Adrenal gland (tissue), 5 donors: ENCODE measurements at regions not wholly inside any gene's neighbourhood (a gene's known extent, or its start where the extent isn't known, plus 50 kb on each side); places are given as distances from the start of the nearest gene placed in this dataset.

Experiments used
- POLR2A ChIP-seq, 2 donors: fragments of 450-650 bp; IDR thresholded peaks; one replicate each; pipeline ENCODE4 v1.6.1; 2017; ENCODE audit warnings: antibody characterized with exemption in 2 of 2, mild to moderate bottlenecking in 2 of 2, moderate library complexity in 1 of 2
- TF ChIP-seq, protein P1 (sequence below), 6 experiments: fragments of 450-650 bp in 4 of 6; fragments of 200-600 bp in 2 of 6; sonication (generic) in 1 of 6; IDR thresholded peaks; 1 replicate in 5 of 6; 2 replicates in 1 of 6; pipeline versions ENCODE4 v1.5.1 to v1.8.0; 2016 to 2021; ENCODE audit warnings: antibody characterized with exemption in 6 of 6, mild to moderate bottlenecking in 2 of 6, moderate library complexity in 1 of 6
- donor health status: DM: no; HTN: no; CAD: no.

- TF ChIP-seq POLR2A (IDR thresholded peaks at IDR 0.05): no peak
- TF ChIP-seq, protein P1, sequence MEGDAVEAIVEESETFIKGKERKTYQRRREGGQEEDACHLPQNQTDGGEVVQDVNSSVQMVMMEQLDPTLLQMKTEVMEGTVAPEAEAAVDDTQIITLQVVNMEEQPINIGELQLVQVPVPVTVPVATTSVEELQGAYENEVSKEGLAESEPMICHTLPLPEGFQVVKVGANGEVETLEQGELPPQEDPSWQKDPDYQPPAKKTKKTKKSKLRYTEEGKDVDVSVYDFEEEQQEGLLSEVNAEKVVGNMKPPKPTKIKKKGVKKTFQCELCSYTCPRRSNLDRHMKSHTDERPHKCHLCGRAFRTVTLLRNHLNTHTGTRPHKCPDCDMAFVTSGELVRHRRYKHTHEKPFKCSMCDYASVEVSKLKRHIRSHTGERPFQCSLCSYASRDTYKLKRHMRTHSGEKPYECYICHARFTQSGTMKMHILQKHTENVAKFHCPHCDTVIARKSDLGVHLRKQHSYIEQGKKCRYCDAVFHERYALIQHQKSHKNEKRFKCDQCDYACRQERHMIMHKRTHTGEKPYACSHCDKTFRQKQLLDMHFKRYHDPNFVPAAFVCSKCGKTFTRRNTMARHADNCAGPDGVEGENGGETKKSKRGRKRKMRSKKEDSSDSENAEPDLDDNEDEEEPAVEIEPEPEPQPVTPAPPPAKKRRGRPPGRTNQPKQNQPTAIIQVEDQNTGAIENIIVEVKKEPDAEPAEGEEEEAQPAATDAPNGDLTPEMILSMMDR (IDR thresholded peaks at IDR 0.05): no peak
Measured at GRCh38 chr2:208711598-208711997, 305.0 kb downstream of the PTH2R start.
